ENCODE measurements at regions not wholly inside any gene's neighbourhood (a gene's known extent, or its start where the extent isn't known, plus 50 kb on each side); places are given as distances from the start of the nearest gene placed in this dataset.
"Not testable (repeated sequence)": the region's sequence is repeated elsewhere in the genome, so short reads cannot be mapped to it uniquely, and the experiment has no call there.

DNA sequence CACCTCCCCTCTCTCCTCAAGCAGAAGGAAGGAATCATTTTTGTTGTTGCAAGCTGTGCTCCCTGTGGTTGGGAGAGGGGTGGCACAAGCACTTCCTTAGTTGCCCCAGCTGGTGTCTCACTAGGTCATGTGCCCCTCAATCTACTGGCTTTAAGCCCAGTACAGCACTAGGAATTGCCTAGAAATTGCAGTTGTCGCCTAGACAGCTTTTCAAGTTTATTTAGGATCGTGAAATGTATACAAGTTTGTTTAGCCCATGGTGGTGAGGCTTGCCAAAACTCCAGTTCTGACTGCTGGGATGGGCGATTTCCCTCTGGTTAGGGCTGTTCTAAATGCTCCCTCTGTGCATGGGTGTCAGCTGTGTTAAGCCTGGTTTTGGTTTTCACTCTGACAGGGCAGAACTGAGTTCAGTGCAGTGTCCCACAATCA is 126.8 kb upstream of the ZNF644 start:
- DNase-seq = no peak

DNA sequence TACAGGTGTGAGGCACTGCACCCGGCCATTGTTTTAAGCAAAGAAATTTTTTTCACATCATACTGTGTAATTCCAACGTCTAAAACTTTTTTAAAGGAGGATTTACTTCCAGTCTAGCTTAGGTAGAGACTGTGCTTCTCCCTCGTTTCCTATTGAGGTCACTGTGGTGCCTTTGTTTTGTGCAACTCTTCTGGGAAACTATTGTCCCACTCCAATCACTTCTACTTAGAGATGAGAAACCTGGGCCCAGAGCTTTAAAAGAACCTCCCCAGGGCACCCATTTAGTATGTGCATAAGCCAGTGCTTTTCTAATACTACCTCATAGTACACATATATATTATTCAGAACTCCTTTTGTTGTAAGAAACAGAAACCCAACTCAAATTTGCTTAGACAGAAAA is 120.0 kb upstream of the ZNF644 start:
- no peak for DNase-seq

- no peak for DNase-seq
These were observed 117.1 kb upstream of the ZNF644 start for GRCh38 chr1:91138959-91139358.

- no peak for DNase-seq
These were observed 115.5 kb upstream of the ZNF644 start for GRCh38 chr1:91137173-91137852.

GRCh38 chr1:91135799-91136198 is 114.0 kb upstream of the ZNF644 start:
- DNase-seq = no peak

DNA sequence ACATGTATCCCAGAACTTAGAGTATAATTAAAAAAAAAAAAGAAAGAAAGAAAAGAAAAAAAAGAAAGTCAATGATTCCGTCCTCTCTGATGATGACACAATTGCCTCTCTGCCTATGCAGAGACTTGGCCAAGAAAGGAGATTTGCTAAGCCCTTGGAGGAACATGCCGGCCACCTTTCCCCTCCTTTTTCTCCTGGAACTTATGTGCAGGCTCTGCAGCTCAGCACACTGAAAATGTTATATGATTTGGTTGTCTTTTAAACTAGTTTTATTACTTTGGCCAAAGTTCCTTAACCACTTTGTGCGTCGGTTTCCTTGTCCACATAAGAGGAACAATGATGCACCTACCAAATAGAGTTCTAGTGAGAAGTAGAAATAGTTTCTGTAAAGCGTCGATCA is 111.4 kb upstream of the ZNF644 start:
- DNase-seq = no peak

DNA sequence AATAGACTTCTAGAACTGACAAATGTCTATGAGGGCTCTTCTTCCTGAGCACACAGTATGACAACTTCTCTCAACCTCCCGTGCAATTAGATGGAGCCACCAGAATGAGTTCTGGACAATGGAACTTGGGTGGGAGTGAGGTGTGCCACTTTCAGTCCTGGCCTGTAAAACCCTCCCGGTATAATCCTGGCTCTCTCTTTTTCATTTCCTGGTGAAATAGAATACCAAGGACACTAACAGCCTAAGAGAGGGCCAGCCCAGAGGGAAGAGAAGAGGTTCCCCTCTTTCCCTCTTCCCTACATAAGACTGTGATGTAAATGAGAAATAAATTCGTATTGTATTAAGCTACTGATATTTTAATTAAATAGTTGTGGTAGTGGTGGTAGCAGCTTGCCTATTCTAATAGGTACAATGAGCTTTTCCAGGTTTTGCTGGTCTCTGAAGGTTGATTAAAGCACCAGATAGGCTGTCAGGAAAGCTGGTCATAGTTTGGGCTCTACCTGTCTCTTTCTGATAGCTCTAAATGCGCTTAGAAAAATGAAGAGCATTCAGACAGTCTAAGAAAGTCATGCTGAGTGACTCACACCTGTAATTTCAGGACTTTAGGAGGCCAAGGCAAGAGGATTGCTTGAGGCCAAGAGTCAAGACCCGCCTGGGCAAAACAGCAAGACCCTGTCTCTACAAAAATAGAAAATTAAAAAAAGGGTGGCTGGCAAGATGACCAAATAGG is 108.6 kb upstream of the ZNF644 start:
- DNase-seq = no peak

GRCh38 chr1:91129458-91129857 is 107.6 kb upstream of the ZNF644 start:
- no peak for DNase-seq

DNA sequence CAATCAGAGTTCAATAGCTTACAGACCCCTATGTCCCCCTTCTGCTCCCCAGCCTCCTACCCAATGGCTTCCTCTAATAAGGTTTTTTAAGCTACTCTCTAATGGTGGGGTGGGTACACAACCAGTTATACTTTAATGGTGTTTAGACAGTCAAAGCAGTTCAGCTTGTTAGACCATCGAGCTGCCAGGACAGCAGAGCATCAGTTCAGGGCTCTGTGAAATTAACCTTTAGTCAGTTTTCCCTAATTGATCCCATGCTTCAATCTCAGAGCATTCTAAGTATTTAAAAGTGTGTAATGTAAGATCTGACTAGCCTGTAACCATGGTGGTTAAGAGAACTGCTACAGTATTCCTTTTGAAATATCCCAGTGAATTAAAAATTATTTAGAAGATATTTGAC is 107.2 kb upstream of the ZNF644 start:
- DNase-seq = no peak

GRCh38 chr1:91124989-91125417 is 103.2 kb upstream of the ZNF644 start:
- no peak for DNase-seq

- no peak for DNase-seq
These were observed 102.6 kb upstream of the ZNF644 start for GRCh38 chr1:91124290-91124985.

GRCh38 chr1:91123773-91124172 is 101.9 kb upstream of the ZNF644 start:
- no peak for DNase-seq

GRCh38 chr1:91123319-91123718 is 101.5 kb upstream of the ZNF644 start:
- no peak for DNase-seq

DNA sequence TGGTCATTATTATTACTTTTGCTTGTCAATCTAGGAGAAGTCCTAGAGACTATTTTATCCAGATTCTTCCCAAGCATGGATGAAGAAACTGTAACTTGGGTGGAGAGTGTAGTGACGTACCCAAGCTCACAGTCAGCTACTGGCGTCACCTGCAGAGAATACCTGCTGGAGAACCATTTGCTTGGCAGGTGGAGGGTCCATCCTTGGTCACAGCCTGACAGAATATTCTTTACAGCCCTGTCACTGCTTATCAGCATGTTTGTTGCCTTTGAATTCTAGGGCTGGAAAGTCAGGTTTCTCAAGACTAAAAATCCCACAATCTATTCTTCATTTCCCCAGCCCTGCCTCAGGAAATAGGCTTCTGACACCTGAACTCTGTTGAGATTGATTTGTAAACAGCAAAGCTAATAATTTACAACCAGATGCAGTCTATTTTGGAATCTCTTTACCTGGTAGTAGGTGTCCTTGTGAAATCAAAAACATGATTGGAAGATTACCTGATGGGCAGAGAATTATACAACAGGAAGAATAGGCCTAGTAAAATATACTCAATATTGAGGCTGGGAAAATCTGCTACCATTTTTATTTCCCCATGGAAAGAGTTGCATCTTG is 100.4 kb upstream of the ZNF644 start:
- no peak for DNase-seq

GRCh38 chr1:91121366-91121765 is 99.5 kb upstream of the ZNF644 start:
- no peak for DNase-seq

GRCh38 chr1:91120936-91121335 is 99.1 kb upstream of the ZNF644 start:
- no peak for DNase-seq

- DNase-seq = no peak
These were observed 98.6 kb upstream of the ZNF644 start for GRCh38 chr1:91120421-91120820.

DNA sequence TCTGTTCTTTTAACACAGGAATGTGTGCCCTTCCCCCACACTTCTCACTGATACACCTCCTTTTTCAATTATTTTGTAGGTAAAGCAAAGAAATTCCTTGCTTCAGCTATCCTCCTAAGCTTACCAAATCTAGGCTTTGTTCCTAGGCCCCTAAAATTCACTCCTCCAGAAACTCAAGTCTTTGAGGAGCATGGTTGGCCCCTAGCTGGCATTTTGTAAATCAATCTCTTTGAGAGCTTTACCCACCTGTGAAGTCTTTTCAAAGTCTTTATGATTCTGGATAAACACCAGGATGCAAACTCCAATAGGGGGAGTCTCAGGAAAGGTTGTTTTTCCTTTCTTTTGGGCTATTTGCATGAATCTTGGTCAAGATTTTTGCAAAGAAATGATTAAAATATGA is 82.9 kb upstream of the ZNF644 start:
- DNase-seq = no peak

GRCh38 chr1:91101328-91101727 is 79.5 kb upstream of the ZNF644 start:
- no peak for DNase-seq

GRCh38 chr1:91099746-91100621 is 78.1 kb upstream of the ZNF644 start:
- no peak for DNase-seq

- no peak for DNase-seq
These were observed 76.6 kb upstream of the ZNF644 start for GRCh38 chr1:91098299-91098906.

- not testable (repeated sequence) for DNase-seq
These were observed 73.5 kb upstream of the ZNF644 start for GRCh38 chr1:91095321-91095720.

Measured in NCI-H774 (cell line).